ENCODE measurements at regions not wholly inside any gene's neighbourhood (a gene's known extent, or its start where the extent isn't known, plus 50 kb on each side); places are given as distances from the start of the nearest gene placed in this dataset.
"Not testable (repeated sequence)": the region's sequence is repeated elsewhere in the genome, so short reads cannot be mapped to it uniquely, and the experiment has no call there.

DNA sequence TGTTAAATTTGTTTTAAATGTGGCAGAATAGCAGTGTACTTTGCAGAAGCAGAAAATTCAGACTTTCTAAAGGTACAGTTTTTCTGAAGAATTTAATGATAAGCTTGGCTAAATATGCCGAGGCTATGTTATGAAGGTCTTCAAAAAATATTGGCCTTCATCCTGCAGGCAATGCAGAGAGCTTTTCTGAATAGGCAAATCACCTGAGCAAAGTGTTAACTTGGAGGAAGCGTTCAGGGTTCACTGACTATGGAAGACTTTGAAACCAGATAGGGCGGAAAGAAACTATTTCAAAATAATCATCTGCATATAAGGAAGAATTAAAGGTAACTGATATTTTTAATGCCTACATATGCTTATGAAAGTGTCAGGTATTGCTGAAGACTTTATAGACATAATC lies 133.7 kb upstream of the SETBP1 start:
- DNase-seq (ENCODE audit: low spot score), result no peak

DNA sequence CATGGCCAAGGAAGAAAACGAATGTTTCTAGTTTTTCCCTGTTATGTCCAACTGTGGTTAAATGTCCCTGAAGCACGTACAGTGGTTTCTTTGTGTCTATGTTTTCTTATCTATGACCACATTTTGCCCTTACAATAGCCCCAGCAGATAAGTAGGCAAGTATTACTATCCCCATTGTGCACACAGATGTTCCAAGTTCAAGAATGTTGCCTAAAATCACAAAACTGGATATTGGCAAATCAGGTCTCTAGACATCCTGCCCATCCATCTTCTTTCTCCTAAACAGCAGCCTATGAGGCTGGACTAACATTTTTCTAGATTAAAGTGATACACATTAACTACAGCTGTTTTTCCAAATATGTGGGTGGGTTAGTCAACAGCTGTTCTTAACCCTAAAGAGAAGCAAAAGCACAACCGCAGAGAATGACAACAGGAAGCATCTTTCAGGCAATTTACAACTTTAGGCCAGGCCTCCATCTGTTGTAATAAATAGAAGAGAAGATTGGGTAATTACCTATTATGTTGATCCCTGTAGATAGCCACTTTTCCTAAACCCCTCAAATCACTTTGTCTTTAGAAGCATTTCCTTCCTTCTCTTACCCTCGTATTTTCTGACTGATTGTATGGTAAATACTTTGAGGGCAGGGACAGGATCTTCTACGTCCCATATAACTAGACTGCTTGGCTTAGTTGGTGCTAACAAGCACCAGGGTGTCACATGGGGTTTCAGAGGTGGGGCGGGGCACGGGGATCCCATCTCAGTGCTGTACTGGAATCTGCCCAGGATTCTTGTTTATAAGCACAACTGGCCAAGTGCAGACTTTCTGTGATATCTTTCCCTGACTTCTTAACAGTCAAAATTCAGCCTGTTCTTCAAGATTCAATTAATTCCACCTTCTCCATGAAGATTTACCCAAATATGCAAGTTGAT lies 132.1 kb upstream of the SETBP1 start:
- DNase-seq (ENCODE audit: low spot score), result no peak

DNA sequence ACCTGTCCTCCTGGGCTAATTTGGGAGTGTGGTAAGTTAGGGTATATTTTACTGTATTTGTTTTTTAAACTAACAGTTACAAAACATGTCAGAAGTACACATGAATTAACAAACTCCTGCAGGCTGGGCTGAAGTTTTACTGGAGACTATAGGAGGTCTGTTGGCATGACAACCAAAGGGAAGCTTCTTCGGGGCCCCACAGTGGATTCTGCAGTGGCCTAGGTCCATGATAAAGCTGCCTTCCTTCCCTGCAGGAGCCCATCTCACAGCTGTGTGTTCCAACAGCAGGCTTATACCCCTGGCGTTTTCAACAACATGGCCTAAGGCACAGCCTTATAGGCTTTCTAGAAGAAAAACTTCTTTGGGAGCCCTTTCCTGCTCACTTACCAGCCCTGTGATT lies 128.0 kb upstream of the SETBP1 start:
- DNase-seq (ENCODE audit: low spot score), result no peak

DNA sequence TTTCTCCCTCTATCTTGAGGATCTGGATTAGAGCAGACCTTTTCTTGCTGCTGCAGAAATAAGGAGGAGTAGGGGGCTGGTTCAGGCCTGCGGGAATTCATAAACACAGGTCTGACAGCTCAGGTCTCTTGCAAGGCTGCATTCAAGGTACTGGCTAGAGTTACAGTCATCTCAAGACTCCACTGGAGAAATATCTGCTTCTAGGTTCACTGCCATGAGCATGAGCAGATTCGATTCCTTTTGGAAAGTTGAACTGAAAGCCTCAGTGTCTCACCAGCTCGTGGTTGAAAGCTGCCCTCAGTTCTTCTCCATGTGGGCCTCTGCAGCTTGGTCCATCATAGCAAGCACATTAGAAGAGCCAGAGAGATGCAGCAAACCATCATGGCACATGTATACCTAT lies 124.4 kb upstream of the SETBP1 start:
- no peak for DNase-seq (ENCODE audit: low spot score)

DNA sequence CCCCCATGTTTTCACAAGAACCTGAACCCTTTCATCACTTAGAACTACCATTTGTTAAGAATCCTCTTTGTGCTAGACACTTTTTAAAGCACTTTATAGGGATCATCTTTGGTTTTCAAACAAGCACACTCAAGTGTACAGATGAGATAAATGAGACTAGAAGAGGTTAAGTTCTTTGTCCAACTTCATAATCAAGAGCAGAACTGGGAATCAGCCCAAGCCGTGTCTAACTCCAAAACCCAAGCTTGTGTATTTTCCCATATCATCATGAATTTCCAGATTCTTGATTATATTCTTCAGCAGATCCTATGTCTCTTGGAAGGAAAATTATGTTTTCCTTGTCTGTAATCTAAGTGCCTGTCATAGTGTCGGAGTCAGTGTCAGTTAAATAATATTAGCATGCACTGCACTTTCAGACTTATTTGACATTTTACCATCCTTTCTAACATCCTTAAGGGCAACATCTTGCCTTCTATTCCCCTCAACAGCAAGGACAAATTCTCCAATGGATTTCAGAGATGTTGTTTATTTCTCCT lies 123.0 kb upstream of the SETBP1 start:
- no peak for DNase-seq (ENCODE audit: low spot score)

DNA sequence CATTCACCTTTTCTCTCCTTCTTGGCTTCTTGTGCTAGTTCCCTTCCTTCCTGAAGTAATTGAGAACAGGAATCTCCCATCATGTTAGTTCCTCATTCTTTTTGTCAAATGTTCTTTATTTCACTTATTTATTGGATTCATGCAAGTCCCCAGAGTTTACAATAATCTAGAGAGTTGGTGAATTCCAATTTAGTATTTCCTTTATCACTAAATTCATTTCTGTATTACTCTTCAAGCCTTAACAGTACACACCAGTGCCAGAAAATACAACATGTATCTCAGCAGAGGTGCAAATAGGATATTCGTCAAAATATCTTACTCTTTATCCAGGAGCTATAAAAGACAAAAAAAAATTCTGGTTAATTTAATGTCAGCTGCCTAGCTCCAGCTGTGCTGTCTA lies 121.9 kb upstream of the SETBP1 start:
- DNase-seq (ENCODE audit: low spot score), result no peak

DNA sequence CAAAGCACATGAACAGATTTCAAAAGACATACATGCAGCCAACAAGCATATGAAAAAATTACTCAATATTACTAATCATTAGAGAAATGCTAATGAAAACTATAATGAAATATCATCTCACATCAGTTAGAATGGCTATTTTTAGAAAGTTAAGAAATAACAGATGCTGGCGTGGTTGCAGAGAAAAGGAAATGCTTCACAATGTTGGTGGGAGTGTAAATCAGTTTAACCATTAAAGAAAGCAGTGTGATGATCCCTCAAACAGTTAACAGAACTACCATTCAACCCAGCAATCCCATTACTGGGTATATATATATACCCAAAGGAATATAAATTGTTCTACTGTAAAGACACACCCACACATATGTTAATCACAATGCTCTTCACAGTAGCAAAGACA lies 117.7 kb upstream of the SETBP1 start:
- no peak for DNase-seq (ENCODE audit: low spot score)

DNA sequence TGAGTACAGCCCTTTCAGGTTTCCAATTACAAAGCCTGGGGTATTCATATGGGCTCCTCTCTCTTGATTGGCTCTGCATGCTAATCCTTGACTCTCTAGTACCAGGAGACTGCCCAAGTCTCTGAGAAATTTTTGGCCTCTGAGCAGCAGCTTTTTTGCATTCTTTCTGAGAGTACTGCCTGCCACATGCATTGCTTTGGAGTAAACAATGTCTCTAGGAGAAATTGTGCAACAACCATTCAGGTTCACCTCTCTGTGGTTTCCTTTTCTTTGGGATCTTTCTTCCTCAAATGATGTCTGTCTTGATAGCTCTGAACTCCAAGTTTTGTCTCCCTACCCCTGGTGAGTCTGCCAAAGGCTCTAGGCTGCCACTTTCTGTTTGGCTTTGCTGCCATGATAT lies 115.8 kb upstream of the SETBP1 start:
- DNase-seq (ENCODE audit: low spot score), result no peak

DNA sequence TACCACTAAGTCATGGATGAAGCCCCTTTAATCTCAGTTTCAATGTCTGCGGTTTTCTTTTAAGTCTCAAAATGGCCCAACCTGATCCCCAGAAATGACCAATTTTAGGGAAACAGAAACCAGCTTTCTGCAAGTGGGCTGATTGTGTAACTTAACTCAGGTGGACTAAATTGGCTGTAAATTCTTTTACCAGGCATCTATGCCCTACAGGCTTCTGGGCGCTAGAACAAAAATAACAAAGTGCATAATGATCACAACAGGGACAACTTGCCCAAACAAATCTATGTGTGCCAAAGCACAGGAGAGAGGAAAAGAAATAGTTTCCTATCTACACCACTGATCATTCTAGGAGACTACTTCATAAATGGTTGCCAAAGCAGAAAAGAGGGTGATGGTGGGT lies 112.3 kb upstream of the SETBP1 start:
- no peak for DNase-seq (ENCODE audit: low spot score)

DNA sequence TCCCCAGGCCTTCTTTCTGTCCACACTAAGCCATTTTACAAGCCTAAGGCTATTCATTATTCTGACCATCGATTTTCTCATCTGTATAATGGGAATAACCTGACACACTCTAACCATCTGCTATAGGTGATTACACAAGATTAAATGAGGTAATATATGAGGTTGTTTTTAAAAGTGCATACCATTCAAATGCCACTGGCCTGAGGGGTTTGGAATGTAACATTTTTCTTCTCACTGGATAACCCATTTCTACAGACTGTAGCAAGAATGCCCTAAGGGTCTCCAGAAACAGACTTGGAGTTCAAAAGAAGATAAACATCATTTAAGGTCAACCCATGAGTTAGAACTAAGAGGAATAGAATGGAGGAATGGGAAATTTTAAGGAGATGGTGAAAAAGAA lies 111.7 kb upstream of the SETBP1 start:
- no peak for DNase-seq (ENCODE audit: low spot score)

DNA sequence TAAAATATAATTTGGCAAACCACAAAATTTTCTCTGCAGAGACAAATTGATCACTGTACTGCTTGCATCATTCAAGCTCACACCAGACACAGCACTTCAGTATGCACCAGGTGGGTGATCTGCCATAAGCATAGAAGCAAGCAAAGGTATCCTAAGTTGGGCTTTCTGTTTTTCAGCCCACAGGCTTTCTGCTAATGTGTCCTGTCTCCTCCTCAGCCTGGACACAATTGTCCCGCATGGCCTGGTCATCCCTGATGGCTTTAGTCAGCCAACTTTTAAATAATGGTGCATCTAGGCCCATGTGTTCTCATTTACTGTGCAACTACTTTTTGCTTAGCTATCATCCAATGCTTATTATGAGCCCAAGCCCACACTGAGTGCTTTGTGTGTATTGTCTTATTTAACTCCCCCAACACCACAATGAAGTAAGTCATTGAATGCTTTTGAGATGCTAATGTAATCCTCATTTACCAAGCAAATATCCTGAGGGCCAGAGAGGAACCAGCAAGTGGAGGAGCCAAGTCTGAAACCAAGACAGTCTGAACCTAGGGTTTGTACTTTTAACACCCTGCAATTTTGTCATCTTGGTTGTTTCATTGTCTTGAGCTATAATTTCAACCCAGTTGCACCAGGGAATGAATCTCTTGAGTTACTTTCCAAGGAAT lies 111.2 kb upstream of the SETBP1 start:
- DNase-seq (ENCODE audit: low spot score), result no peak

DNA sequence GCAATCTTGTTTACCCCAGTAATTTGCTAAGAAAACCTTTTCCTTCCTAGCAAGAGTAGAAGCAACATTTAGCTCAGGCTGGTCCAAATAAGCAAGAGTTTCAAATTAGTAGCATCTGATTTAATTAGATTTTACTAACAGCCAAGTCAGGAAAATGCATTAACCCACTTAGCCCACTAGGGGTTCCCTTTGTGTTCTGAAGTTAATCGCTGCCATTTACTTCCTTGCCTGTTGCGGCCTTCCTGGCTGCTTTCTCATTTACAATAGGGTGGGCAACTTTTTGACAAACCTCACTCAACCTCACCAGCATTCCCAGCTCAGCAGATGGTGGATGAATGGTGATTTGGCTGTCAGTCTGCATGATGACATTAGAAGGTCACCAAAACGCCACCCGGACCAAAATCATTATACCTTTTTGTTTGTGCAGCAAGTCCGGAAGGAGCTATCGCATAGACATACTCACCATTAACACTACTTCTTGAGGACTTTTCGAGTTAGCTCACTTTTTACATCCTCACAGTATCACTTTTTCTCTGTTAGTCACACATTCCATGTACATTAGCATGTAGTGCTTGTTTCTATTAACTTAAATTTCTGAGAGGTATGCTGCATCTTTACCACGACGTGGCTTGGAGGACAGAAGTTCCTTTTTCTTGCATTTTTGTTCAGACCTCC lies 101.5 kb upstream of the SETBP1 start:
- DNase-seq (ENCODE audit: low spot score), result peak; percentile 2

DNA sequence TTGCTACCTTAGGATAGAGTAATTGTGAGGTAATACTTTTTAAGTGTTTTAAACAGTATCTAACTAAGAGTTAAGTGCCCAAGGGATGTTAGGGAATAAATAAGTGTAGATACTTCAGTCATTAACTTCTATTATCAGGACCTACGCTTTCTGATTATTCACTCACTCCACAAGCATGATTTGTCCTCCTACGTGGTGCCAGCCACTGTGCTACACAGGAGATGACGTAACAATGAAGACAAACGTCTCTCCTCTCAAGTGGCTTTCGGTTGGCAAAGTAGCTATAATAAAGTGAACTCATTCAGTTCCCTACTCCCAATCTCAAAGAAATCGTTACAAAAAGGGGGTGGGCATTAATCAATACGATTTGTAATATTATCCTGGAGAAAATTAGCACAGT lies 100.9 kb upstream of the SETBP1 start:
- no peak for DNase-seq (ENCODE audit: low spot score)

DNA sequence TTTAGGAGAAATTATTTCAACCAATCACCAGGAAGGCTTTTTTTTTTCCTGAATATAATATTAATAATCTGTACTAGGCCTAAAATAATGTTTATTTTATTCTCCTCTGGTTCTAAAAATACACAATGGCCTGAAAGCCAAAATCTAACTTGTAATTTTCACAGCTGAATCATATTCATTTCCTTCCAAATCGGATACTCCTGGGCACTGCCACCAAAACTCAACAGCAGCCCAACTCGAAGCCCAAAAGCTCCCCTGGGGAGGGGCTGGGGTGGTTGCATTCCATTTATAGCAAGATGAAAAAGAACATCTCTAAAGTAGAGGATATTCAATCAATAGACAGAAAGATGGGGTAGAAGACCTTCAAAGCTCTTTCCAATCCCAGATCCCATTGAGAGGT lies 100.5 kb upstream of the SETBP1 start:
- no peak for DNase-seq (ENCODE audit: low spot score)

DNA sequence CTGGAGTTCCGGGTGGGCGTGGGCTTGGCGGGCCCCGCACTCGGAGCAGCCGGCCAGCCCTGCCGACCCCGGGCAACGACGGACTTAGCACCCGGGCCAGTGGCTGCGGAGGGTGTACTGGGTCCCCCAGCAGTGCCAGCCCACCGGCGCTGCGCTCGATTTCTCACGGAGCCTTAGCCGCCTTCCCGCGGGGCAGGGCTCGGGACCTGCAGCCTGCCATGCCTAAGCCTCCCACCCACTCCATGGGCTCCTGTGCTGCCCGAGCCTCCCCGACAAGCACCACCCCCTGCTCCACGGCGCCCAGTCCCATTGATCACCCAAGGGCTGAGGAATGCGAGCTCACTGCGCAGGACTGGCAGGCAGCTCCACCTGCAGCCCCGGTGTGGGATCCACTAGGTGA lies 99.9 kb upstream of the SETBP1 start:
- DNase-seq (ENCODE audit: low spot score), result not testable (repeated sequence)

DNA sequence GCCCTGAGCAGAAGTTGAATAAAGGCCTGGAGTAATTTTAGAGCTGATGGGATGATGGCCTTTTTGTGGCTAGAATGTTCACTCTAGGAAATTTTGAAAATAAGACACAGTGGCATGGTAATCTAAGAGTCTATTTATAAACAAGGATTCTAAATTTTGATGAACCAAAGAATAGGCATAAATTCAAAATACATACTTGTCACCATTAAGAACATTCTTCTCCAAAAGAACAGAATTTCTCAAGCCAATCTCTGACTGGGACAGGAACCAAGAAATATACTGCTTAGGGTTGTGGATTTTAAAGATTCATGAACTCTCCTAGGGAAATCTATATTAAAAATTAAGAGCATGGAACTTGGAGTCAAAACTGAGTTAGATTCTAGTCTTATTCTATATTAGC lies 98.2 kb upstream of the SETBP1 start:
- no peak for DNase-seq (ENCODE audit: low spot score)

DNA sequence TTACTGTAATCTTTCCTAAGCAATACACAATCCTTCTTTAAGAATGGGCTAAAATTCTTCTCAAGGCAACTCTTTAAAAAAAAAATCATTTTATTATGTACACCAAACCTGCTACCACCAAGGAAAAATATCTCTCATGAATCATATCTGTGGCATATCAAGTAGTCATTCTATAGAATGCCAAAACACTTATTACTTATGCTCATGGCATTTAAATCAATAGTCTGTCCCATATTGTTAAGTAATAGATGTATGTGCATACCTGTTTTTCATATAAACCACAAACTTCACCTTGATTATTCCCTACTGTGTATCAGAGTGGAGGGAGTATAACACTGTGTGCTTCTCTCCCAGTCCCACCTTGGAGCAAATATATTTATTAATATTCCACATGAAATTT lies 95.8 kb upstream of the SETBP1 start:
- no peak for DNase-seq (ENCODE audit: low spot score)

DNA sequence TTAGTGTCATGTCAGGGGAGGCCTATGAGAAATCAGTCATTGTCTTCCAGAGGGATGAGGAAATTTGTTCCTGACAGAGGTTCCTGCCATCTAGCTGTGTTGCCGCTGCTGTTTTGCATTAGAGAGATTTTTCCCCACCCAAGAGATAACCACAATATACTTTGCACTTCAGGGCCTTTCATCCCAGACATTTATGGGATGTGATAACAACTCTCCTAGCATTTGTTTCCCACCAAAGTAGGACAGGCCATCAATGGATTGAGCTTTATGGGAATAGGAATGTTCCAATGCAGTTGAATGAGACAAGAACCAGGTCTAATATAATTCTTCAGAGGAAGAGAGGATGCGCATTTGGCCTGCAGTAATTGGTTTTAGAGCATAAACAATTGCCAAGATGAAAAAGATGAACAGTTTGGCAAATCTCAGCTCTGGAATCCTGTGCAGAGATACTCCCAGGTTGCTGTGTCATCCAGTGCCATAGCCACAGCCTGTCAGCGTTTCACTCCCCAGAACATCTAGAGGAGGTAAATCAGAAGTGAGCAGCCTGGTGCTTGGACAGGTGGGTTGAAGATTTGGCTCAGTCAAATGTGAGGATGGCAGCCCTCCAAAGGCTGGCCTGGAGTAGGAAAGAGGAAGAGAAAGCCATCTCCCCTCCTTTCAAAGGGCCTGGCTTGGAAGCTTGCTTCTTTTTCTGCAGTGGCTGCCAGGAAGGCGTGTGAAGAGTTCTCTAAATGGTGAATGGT lies 93.7 kb upstream of the SETBP1 start:
- no peak for DNase-seq (ENCODE audit: low spot score)

DNA sequence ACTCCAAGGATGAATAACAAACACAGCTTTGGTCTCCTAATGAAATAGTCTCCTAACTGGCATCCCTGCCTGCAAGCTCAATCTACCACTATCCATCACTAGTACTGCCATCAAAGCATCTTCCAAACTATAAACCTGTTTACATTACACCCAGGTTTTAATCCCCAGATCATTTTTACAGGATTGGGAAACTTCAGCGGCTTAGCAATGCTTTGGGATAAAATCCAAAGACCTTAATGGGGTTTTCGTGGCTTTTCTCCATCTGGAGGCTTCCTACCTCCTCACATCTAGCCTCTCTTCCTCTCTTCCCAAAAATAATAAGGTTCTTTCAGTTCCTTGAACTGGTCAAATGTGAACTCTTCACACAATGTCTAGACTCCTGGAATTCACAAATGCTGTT lies 92.2 kb upstream of the SETBP1 start:
- no peak for DNase-seq (ENCODE audit: low spot score)

DNA sequence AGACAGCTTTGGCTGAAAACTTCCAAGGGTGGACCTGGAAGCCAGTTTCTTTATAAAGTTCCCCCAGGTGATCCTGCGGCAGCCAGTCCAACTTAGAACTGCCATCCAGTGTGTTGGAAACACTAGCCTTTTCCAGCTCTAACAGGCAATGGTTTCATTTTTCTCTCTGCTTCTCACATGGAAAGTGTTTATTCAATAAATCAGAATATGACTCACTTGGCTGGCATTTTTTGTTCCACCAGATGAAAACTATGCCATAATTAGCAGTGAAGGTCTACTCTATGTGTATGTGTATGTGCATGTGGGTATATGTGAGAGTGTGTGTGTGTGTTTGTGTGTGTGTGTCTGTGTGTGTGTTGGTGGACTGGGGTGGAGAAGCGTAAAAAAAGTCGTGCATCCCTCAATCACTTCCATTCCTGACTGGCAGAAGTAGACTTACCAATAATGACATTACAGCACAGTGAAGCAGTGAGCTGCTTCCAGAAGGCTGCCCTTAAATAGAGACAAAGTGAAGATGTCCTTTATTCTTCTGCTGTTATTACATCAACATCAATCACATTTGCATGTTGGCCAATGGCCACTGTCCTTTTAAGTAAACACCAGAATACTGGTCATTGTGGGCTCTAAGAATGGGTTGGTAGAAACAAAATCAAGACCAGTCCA lies 90.9 kb upstream of the SETBP1 start:
- DNase-seq (ENCODE audit: low spot score), result peak; percentile 23

DNA sequence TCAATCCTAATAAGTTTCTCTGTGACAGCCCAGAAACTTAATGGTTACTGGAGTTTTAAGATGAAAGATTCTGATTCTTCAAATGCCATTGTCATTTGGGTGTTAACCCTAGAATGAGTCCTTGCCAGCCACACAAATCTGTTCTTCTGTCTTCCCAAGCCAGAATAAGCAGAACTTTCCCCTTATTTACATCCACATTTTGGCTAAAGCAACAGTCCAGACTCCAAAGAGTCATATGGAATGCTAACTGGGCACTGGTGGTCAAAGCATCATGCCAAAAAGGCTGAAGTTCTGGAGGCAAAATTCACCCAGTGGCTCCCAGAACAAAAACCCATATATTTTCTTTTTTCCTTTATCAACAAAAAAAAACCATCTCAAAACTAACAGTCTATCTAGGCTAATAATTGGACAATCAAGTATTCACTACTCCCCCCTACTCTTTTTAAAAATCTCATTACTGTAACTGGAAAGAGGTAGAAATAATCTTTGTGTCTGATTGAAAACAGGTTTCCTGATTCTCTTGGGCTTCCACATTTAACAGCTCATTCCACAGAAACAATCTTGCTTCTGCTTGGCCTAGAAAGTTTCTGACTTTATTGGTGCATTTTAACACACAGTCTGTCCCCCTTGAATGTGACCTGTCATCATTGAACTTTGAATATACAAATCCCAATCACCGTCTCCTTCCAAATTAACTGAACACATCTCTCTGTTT lies 89.6 kb upstream of the SETBP1 start:
- DNase-seq (ENCODE audit: low spot score), result no peak
